T-helper 17 cell (primary cell): ENCODE measurements at regions not wholly inside any gene's neighbourhood (a gene's known extent, or its start where the extent isn't known, plus 50 kb on each side); places are given as distances from the start of the nearest gene placed in this dataset.

ENCODE experiments used
- ATAC-seq: fragments of 150-1000 bp; cut with Tn5 transposase; 2 replicates; pipeline ENCODE4 v1.10.0; 2021; ENCODE audit warnings: mild to moderate bottlenecking, moderate library complexity
- DNase-seq, 3 donors: peaks; one replicate each; pipeline versions ENCODE4 v3.0.0 to v3.0.0-alpha.2; 2020 to 2021
- H3K9me3 ChIP-seq: one replicate; pipeline ENCODE4 v1.7.0; 2013; ENCODE audit warnings: low read length, mild to moderate bottlenecking; ENCODE audit not compliant: control insufficient read depth, poor library complexity, severe bottlenecking
- H3K27ac Mint-ChIP-seq: one replicate; pipeline ENCODE4 v1.8.0; 2022; ENCODE audit warnings: mild to moderate bottlenecking, moderate library complexity, mixed read lengths
- H3K27me3 Mint-ChIP-seq: one replicate; pipeline ENCODE4 v1.8.0; 2022; ENCODE audit warnings: mixed read lengths
- H3K36me3 Mint-ChIP-seq: one replicate; pipeline ENCODE4 v1.8.0; 2022; ENCODE audit warnings: low read depth, mixed read lengths
- H3K4me1 Mint-ChIP-seq: one replicate; pipeline ENCODE4 v1.8.0; 2022; ENCODE audit warnings: mild to moderate bottlenecking, mixed read lengths
- H3K4me3 Mint-ChIP-seq: one replicate; pipeline ENCODE4 v1.8.0; 2022; ENCODE audit warnings: mild to moderate bottlenecking, moderate library complexity, mixed read lengths

DNA sequence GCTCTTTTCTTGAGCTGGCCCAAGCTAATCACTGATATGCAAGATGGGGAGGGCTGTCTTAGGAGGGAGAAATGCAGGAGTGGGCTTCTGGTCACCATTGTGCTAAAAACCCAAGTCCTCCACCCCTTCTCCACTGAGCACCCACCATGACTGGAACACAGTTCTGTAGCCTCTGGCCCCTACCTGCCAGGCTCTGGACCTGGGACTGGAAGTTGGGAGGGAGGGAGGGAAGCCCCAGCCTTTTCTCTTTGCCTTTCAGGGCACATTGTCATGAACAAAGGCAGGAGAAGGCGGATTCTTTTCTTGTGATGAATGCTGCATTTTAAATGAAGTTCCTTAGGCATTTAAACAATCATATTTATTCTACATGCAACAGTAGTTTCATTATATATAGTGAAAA is 559.1 kb upstream of the TRPC7 start:
- Mint-ChIP-seq H3K27me3 (no peaks in the 10 kb centered on the region), H3K27ac (no peak overlapping the region), H3K4me3 (no peak overlapping the region), H3K4me1 (no peaks in the 10 kb centered on the region), H3K36me3 (no peaks in the 10 kb centered on the region)
- no peaks in the 10 kb centered on the region for H3K9me3 ChIP-seq
- DNase-seq (no peak), ATAC-seq (no peak)

DNA sequence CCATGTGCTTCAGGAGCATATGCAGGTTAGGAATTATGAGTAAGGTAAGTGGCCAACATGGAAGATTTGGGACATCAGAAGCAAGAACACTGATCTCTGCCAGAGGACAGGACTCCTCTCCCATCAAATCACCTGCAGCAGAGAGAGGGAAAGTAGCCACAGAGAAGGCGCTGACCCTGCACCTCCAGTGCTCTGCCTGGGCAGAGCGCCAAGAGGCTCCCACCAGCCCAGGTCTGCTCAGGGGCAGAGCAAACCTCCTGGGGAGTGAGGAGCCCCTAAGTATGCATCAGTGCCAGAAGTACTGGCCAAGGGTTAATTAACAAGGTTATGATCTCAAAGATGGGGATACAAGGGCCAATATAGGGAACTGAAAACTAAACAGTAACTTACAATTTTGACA is 545.3 kb upstream of the TRPC7 start:
- H3K27me3 Mint-ChIP-seq: no peaks in the 10 kb centered on the region
- no peaks in the 10 kb centered on the region for H3K36me3 Mint-ChIP-seq
- DNase-seq (no peak), ATAC-seq (no peak)
- H3K9me3 ChIP-seq: no peaks in the 10 kb centered on the region
- H3K4me1 Mint-ChIP-seq: no peaks in the 10 kb centered on the region
- no peak overlapping the region for H3K27ac Mint-ChIP-seq
- H3K4me3 Mint-ChIP-seq: no peak overlapping the region

DNA sequence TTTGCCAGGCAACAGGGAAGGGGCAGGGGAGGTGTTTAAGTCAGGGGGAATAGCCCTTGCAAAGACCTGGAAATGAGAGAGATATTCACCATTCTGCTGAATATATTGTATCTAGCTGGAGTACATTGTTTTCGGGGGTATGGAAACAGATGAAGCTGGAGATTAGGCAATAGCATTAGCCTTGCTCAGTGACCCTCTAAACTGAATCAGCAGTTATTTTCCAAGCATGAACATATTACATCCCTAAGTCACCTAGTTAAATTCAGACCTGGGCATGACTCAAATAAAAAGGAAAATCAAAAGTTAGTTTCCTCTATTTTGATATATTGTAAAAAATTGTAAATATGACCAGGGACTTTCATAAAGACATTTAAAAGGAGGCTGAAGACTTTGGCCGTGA is 544.6 kb upstream of the TRPC7 start:
- no peaks in the 10 kb centered on the region for H3K4me1 Mint-ChIP-seq

DNA sequence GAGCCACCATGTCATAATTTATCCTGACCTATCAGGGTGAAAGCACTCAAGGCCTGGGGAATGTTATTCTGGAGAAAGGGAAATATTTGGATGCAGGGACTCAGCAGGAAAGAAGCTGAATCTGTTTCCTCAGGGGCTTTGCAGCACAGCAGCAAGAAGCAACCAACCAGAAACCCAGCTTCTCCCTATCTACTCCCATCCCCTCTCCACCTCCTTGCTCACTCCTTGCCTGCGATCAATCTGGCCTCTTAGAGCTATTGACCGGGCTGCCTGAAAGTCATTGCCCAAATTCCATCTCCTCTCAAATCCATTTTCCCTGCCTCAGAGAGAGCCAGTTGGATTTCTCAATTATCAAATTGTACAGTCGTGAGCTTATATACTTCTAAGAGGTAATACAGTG is 542.0 kb upstream of the TRPC7 start:
- ATAC-seq (no peak), DNase-seq (no peak)
- no peaks in the 10 kb centered on the region for H3K9me3 ChIP-seq
- no peak overlapping the region for H3K4me3 Mint-ChIP-seq
- no peaks in the 10 kb centered on the region for H3K27me3 Mint-ChIP-seq
- H3K27ac Mint-ChIP-seq: no peak overlapping the region
- no peaks in the 10 kb centered on the region for H3K4me1 Mint-ChIP-seq
- no peaks in the 10 kb centered on the region for H3K36me3 Mint-ChIP-seq

More for the DNA sequence above, 544.6 kb upstream of the TRPC7 start:
- Mint-ChIP-seq H3K36me3 (no peaks in the 10 kb centered on the region), H3K27me3 (no peaks in the 10 kb centered on the region), H3K27ac (no peak overlapping the region), H3K4me3 (no peak overlapping the region)
- no peaks in the 10 kb centered on the region for H3K9me3 ChIP-seq
- ATAC-seq: no peak
- no peak for DNase-seq

DNA sequence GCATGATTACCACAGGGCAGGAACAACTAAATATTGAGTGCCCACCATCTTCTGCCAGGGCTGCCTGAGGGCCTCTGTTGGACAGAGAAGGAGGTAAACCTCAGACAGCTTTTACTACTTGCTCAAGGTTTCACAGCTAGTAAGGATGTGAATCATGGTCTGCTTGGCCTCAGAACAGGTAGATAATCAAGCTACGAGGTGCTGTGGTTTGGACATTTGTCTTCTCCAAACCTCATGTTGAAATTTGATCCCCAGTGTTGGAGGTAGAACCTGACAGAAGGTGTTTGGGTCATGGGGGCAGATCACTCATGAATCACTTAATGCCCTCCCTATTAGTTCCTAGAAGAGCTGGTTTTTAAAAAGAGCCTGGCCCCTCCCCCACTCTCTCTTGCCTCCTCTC is 541.2 kb upstream of the TRPC7 start:
- Mint-ChIP-seq H3K4me1 (no peaks in the 10 kb centered on the region), H3K27me3 (no peaks in the 10 kb centered on the region), H3K36me3 (no peaks in the 10 kb centered on the region), H3K4me3 (no peak overlapping the region), H3K27ac (no peak overlapping the region)
- ATAC-seq: no peak
- H3K9me3 ChIP-seq: no peaks in the 10 kb centered on the region
- DNase-seq: no peak

DNA sequence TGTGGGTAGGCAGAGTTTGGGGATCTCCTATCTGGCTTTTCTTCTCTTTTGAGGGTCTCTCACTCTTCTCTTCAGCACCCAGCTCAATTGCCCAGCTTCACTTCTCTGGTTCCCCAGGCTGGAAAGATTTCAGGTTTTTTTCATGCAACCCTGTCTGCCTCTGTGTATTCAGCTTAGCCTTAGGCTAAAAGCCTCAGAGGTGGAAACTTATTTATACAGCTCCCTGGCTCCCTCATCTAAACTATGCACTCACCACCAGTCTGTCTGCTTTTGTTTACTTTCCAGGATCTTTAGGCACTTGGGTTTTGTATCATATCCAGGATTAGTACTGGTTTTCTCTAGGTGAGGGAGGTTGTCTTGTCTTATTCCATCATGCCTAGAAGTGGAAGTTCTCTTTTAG is 540.2 kb upstream of the TRPC7 start:
- no peak for ATAC-seq
- H3K36me3 Mint-ChIP-seq: no peaks in the 10 kb centered on the region

DNA sequence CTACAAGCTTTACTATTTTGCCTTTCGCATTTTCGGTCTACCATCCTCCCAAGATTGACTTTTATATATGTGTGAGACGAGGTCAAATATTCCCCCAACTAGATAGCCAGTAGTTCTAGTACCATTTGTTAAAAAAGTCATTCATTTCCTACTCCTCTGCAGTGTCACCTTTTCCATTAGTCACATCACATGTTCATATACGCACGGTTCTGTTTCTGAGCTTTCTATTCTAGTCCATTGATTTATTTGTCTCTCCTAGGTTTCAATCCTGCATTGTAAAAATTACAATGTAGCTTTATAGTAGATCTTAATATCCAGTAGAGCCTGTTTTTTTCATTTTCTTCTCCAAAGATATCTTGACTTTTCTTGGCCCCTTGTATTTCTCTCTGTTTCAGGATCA is 528.7 kb upstream of the TRPC7 start:
- Mint-ChIP-seq H3K4me1 (no peaks in the 10 kb centered on the region), H3K27me3 (no peaks in the 10 kb centered on the region), H3K27ac (no peak overlapping the region), H3K36me3 (no peaks in the 10 kb centered on the region), H3K4me3 (no peak overlapping the region)
- ATAC-seq (no peak), DNase-seq (no peak)
- no peaks in the 10 kb centered on the region for H3K9me3 ChIP-seq

More for the DNA sequence above, 540.2 kb upstream of the TRPC7 start:
- no peaks in the 10 kb centered on the region for H3K9me3 ChIP-seq
- no peaks in the 10 kb centered on the region for H3K4me1 Mint-ChIP-seq
- no peak for DNase-seq
- H3K4me3 Mint-ChIP-seq: no peak overlapping the region
- H3K27me3 Mint-ChIP-seq: no peaks in the 10 kb centered on the region
- no peak overlapping the region for H3K27ac Mint-ChIP-seq

DNA sequence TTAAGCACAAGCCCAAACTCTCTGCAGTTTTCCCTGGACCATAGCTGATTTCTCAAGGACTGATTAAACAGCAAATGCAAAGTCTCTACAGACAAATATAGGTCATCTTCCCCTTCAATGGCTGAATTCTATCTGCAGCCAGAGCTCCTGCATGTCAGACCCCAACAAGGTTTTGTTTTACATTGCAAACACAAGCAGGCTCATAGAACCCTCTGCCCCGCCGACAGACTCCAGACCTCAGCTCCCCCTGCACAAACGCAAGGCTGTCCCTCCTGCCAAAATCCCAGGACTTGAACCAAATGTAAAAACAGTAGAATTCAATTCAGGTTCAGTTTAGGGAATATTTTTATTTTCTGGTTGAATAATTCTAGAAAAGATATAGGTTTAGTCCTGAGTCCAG is 526.7 kb upstream of the TRPC7 start:
- ATAC-seq: no peak
- no peaks in the 10 kb centered on the region for H3K9me3 ChIP-seq
- no peaks in the 10 kb centered on the region for H3K4me1 Mint-ChIP-seq
- H3K27ac Mint-ChIP-seq: no peak overlapping the region
- DNase-seq: no peak
- H3K36me3 Mint-ChIP-seq: no peaks in the 10 kb centered on the region
- H3K4me3 Mint-ChIP-seq: no peak overlapping the region
- no peaks in the 10 kb centered on the region for H3K27me3 Mint-ChIP-seq

DNA sequence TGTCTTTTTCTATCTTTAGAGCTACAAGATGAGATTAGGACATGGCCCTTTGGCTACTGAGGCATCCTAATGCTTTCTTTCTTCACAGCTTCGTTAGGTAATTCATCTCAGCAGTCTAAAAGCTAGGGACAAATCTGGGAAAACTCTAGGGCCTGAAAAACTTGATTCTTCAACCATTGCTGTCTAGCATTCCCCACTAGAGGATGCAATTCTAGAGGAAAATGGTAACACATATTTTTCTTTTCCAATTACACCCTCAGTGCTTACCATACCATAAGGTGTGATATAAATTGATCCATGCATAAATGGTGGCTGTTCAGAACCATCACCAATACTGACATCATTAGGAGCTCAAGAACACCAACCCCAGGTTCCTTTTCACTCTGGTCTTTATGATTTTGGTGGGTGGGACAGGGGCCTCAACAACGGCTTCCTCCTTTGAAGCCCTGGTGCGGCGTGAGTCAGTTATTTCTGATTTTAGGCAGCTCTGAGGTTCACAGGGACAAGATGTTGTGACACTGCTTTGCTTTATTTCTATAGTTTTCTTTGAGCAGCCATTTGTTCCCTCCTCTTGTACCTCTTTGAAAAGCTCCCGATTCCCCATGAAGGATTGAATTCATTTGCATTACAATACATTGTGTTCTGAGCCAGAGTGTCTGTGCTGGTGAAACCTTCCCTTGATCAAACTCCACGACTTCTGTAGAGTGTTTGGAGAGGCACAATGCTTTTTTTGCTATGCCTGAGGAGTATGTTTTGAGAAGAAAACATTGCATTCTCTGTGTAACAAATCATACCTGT is 526.0 kb upstream of the TRPC7 start:
- no peaks in the 10 kb centered on the region for H3K27me3 Mint-ChIP-seq
- H3K36me3 Mint-ChIP-seq: no peaks in the 10 kb centered on the region
- H3K9me3 ChIP-seq: no peaks in the 10 kb centered on the region
- DNase-seq (no peak), ATAC-seq (no peak)
- H3K4me1 Mint-ChIP-seq: no peaks in the 10 kb centered on the region
- H3K4me3 Mint-ChIP-seq: no peak overlapping the region
- H3K27ac Mint-ChIP-seq: no peak overlapping the region

DNA sequence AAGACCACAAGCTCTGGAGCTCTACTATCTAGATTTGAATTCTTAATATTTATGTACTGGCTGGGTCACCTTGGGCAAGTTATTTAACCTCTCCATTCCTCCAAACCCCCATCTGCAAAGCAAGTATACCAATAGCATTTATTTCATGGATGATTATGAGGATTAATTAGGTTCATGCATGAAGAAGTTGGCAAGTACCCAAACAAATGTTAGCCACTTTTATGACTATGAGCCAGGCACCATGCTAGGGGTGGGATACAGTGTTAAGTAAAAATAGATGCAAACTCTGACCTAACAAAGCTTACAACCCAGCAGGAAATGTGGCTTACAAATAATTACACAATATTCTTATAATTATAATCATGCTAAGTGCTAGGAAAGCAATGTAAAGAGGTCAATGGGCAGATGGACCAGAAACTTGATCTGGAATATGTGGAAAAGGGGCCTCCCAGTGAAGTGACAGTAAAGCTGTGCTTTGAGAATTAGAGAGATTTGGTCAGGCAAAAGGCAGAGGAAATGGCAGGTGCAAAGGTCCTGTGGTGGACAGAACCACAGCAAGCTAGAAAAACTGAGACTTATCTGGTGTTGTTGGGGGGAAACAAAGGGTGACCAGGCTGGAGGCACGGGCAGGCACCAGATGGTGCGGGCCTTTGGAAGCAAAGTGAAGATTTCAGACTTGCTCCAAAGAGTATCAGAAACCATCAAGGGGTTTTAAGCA is 525.2 kb upstream of the TRPC7 start:
- no peaks in the 10 kb centered on the region for H3K9me3 ChIP-seq
- ATAC-seq (no peak), DNase-seq (no peak)
- no peaks in the 10 kb centered on the region for H3K4me1 Mint-ChIP-seq
- H3K4me3 Mint-ChIP-seq: no peak overlapping the region
- no peak overlapping the region for H3K27ac Mint-ChIP-seq
- H3K27me3 Mint-ChIP-seq: no peaks in the 10 kb centered on the region
- H3K36me3 Mint-ChIP-seq: no peaks in the 10 kb centered on the region

DNA sequence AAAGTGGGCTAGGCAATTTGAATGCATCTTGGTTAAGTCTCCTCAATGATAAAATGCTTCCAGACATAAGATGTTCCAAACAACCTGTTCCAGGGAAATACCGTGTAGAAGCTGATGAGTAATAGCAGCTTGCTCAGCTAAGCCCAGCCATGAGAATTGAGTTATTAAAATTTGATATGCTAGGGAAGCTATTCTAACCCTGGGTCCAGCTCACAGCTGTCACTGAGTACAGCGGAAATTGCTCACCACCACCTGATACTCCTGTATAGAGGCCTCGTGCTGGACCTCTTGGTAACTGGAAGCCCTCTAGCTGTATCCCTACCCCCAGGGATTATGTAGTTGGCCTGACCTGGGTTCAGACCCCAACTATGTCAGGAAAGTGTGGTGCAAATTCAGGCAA is 521.3 kb upstream of the TRPC7 start:
- ATAC-seq (no peak), DNase-seq (no peak)
- Mint-ChIP-seq H3K27ac (no peak overlapping the region), H3K4me1 (no peaks in the 10 kb centered on the region), H3K36me3 (no peaks in the 10 kb centered on the region), H3K27me3 (no peaks in the 10 kb centered on the region), H3K4me3 (no peak overlapping the region)
- peaks cover 4% of the 10 kb centered on the region for H3K9me3 ChIP-seq

DNA sequence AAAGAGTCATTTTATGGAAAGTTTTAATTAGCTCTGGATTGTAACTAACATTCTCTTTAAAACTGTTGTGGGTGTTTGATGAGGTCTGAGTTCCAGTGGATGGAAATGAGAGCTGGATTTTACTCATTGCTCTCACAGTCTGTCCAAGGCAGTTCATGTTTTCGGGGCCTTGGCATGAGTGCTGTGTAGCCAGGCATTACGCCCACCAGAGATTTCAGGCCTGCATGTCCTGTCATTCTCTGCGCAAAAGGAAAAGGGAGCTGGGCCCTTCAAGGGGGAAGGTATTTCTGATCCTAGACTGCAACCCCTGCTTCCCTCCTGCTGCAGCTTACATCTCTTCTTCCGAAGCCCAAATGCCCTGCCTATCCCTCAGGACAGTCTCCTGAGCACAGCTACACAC is 499.6 kb upstream of the TRPC7 start:
- Mint-ChIP-seq H3K4me3 (no peak overlapping the region), H3K4me1 (no peaks in the 10 kb centered on the region), H3K27ac (no peak overlapping the region), H3K27me3 (no peaks in the 10 kb centered on the region), H3K36me3 (no peaks in the 10 kb centered on the region)
- no peaks in the 10 kb centered on the region for H3K9me3 ChIP-seq
- ATAC-seq: no peak
- DNase-seq: no peak

DNA sequence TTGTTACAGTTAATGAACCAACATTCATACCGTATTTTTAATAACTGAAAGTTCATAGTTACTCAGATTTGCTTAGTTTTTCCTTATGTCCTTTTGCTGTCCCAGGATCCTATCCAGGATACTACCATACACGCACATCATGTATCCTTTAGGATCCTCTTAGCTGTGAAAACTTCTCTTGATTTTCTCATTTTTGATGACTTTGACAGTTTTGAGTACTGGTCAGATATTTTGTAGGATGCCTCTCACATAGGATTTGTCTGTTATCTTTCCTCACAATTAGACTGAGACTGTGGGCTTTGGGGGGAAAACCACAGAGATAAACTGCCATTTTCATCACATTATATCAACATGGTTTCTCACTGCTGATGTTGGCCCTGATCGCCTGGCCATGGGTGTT is 491.3 kb upstream of the TRPC7 start:
- no peak overlapping the region for H3K4me3 Mint-ChIP-seq

DNA sequence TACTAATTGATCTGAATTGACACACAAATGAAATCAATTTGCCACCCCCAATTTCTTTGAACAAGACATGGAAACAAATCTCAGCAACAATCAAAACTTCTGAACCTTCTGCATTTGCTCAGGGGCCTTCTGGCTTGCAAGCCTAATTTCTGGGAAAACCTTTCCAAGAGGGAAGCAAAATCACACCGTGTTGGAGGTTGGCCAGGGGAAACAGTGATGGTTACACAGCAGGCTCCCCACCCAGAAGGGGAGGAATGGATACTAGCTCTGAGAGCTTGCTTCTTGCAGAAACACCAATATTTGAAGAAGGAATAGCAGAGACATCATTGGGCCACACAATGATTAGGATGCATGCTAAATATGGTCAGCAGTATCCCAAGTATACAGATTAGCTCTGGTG is 488.6 kb upstream of the TRPC7 start:
- no peaks in the 10 kb centered on the region for H3K9me3 ChIP-seq
- ATAC-seq (no peak), DNase-seq (no peak)
- no peak overlapping the region for H3K4me3 Mint-ChIP-seq
- no peak overlapping the region for H3K27ac Mint-ChIP-seq
- H3K4me1 Mint-ChIP-seq: no peaks in the 10 kb centered on the region
- H3K36me3 Mint-ChIP-seq: no peaks in the 10 kb centered on the region
- no peaks in the 10 kb centered on the region for H3K27me3 Mint-ChIP-seq

More for the DNA sequence above, 491.3 kb upstream of the TRPC7 start:
- no peaks in the 10 kb centered on the region for H3K9me3 ChIP-seq
- Mint-ChIP-seq H3K27me3 (no peaks in the 10 kb centered on the region), H3K4me1 (no peaks in the 10 kb centered on the region), H3K36me3 (no peaks in the 10 kb centered on the region), H3K27ac (no peak overlapping the region)
- DNase-seq: no peak
- no peak for ATAC-seq
